Activated CD4-positive, alpha-beta T cell treated with anti-CD3 and anti-CD28 coated beads for 36 hours (primary cell): ENCODE measurements at regions not wholly inside any gene's neighbourhood (a gene's known extent, or its start where the extent isn't known, plus 50 kb on each side); places are given as distances from the start of the nearest gene placed in this dataset.
"Not testable (repeated sequence)": the region's sequence is repeated elsewhere in the genome, so short reads cannot be mapped to it uniquely, and the experiment has no call there.

Experiments
- ATAC-seq: fragments of 200-7000 bp; cut with Tn5 transposase; one replicate; pipeline ENCODE4 v1.10.0; 2021; ENCODE audit warnings: mild to moderate bottlenecking, moderate library complexity
- CTCF ChIA-PET: fragments of 350-600 bp; sonication (Branson Sonifier 250); formaldehyde crosslinking; loops from one replicate; lab custom pipeline; 2021; ENCODE audit warnings: antibody characterized with exemption; lab: Charles Lee
- POLR2A ChIA-PET: fragments of 350-600 bp; sonication (Branson Sonifier 250); formaldehyde crosslinking; loops from one replicate; lab custom pipeline; 2021; ENCODE audit warnings: antibody characterized with exemption, inconsistent platforms; lab: Charles Lee
- DNase-seq: peaks from one replicate; pipeline ENCODE4 v3.0.0-alpha.2; 2020
- H3K27ac Mint-ChIP-seq: one replicate; pipeline ENCODE4 v1.8.0; 2021; ENCODE audit warnings: mixed read lengths
- H3K27me3 Mint-ChIP-seq: one replicate; pipeline ENCODE4 v1.8.0; 2021; ENCODE audit warnings: mixed read lengths
- H3K36me3 Mint-ChIP-seq: one replicate; pipeline ENCODE4 v1.8.0; 2021; ENCODE audit warnings: low read depth, mixed read lengths
- H3K4me1 Mint-ChIP-seq: one replicate; pipeline ENCODE4 v1.8.0; 2021; ENCODE audit warnings: mixed read lengths
- H3K4me3 Mint-ChIP-seq: one replicate; pipeline ENCODE4 v1.8.0; 2021; ENCODE audit warnings: mild to moderate bottlenecking, moderate library complexity, mixed read lengths
- H3K9me3 Mint-ChIP-seq: one replicate; pipeline ENCODE4 v1.8.0; 2021; ENCODE audit warnings: low read depth, mixed read lengths
- intact Hi-C, 2 experiments: fragments of 100-400 bp; cut with DNase I in 1 of 2; cut with micrococcal nuclease in 1 of 2; formaldehyde crosslinking; loops; one replicate each; pipeline versions ENCODE4 v1.14.2 to v1.15.1; 2022 to 2024; cut with DNase I, micrococcal nuclease

DNA sequence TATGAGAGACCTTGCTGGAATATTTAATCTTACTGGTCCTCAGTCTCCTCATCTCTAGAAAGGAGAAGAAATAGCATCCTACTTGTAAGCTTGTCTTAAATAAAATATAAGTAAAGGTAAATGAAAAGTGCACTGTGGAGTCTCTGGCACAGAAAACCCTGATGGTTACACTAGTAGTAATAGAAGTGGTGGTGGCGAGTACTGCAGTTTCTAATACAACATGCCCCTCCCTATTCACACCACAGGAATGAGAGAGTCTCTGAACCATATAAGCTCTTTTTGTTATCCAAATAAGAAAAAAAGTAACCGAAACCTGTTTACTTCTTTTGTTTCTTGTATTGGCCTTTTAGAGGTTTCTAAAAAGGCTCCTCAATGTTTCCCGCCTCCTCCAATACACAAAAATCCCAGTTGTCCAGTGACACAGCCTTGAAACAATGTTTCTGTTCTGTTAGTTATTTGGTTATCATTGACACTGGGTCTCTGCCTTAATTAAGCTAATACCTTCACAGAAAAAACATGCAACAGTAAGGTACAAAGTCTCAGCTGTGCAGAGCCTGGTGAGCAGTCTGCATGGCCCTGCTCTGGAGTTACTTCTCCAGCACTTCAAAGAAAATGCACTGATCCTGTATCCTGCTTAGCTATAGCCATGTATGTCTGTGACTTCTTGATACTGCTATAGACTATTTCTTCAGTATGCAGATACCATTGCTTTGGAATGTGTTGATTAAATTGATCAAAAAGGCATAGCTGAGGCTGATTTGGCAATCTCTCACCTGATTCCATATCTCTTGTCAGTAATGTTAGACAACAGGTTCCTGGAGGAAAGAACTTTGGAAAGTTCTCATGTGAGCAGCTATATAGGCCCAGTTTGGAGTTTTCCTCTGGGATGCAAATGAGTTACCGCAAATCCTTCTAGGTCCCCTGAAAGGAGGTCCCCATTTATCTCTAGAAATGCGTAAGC lies 315.6 kb upstream of the IL12A start:
- H3K4me1 Mint-ChIP-seq: no peaks in the 10 kb centered on the region
- ChIA-PET CTCF (no interaction called here), POLR2A (interaction anchor here (0.6 kb wide), 1 partner anchor 444 kb away, joined by 3 read pairs; no protein-coding TSS in a partner anchor)
- no peaks in the 10 kb centered on the region for H3K36me3 Mint-ChIP-seq
- intact Hi-C loops: no loop called here
- ATAC-seq (no peak), DNase-seq (no peak)
- H3K27me3 Mint-ChIP-seq: no peaks in the 10 kb centered on the region
- no peak overlapping the region for H3K27ac Mint-ChIP-seq
- no peaks in the 10 kb centered on the region for H3K9me3 Mint-ChIP-seq
- H3K4me3 Mint-ChIP-seq: no peak overlapping the region

DNA sequence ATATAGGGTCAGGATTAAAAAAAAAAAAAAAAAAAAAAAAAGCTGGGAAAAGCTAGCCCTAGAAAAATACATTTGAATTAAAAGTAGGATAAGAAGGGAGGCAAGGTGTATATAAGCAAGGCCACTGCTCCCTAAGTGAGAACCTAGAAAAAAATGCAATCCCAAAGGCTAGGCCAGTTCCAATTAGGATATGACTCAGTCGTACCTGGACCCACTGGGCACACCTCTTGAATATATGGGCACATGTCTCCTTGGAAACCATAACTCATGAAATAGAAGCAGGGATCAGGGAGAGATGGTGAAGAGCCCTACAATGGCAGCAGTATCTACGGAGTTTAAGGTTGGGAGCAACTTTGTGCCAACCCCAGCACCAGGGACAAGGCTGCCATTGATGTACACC lies 314.1 kb upstream of the IL12A start:
- Mint-ChIP-seq H3K27ac (no peak overlapping the region), H3K4me3 (no peak overlapping the region), H3K4me1 (no peaks in the 10 kb centered on the region), H3K9me3 (no peaks in the 10 kb centered on the region), H3K27me3 (no peaks in the 10 kb centered on the region), H3K36me3 (no peaks in the 10 kb centered on the region)
- ChIA-PET POLR2A (no interaction called here), CTCF (interaction anchor here (1.1 kb wide), 1 partner anchor 11 kb away, joined by 4 read pairs; no protein-coding TSS in a partner anchor)
- DNase-seq (no peak), ATAC-seq (no peak)
- intact Hi-C loops: no loop called here

DNA sequence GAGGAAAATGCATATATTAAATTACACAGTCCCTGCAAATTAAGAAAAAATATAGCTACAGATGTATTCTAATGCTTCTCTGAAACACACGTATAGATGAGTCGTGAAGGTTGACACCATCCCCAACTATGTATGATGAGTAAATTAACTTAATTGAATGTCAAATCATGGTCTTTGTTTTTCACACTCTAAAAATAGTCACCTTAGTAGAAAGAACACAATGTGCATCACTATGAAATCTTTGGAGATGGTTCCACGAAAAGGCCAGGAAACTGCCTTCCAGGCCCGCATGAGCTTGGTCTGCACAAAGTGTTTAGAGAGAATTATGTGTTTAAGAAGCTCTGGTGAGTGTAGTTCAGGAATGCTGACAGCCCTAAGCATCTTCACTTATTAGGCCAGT lies 313.4 kb upstream of the IL12A start:
- Mint-ChIP-seq H3K4me1 (no peaks in the 10 kb centered on the region), H3K9me3 (peaks cover 3% of the 10 kb centered on the region), H3K27ac (no peak overlapping the region), H3K36me3 (no peaks in the 10 kb centered on the region), H3K27me3 (no peaks in the 10 kb centered on the region), H3K4me3 (no peak overlapping the region)
- CTCF ChIA-PET: interaction anchor here (1.1 kb wide), 1 partner anchor 10 kb away, joined by 4 read pairs; no protein-coding TSS in a partner anchor
- DNase-seq (no peak), ATAC-seq (no peak)
- intact Hi-C loops: no loop called here
- POLR2A ChIA-PET: no interaction called here

DNA sequence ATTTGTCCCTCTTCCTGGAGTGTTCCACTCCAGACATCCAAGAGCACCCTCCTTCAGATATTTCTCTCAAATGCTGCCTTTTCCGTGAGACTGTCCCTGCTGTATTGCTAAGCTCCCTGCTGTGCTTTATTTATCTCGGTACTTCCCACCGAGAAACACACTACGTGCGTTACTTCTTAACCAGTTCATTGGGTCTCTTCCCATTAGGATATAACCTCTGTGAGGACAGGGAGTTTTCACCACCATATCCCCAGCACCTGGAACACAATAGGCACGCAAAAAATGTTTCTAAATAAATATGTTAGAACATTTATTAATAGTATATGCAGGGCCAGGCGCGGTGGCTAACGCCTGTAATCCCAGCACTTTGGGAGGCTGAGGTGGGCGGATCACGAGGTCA lies 308.7 kb upstream of the IL12A start:
- POLR2A ChIA-PET: no interaction called here
- Mint-ChIP-seq H3K9me3 (peaks cover 3% of the 10 kb centered on the region), H3K27me3 (no peaks in the 10 kb centered on the region)

DNA sequence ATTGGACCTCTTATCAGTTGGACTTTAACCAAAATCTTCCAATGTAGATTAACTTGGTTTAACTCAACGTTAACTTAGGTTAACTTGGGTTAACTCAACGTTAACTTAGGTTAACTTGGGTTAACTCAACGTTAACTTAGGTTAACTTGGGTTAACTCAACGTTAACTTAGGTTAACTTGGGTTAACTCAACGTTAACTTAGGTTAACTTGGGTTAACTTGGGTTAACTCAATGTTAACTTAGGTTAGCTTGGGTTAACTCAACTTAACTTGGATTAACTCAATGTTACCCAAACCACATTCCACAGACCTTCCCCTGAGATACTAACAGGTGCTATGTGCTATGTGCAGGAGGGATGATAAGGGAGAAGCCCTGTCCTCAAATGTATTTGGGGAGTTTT lies 306.9 kb upstream of the IL12A start:
- H3K27ac Mint-ChIP-seq, POLR2A ChIA-PET, ATAC-seq, H3K4me1 Mint-ChIP-seq, H3K27me3 Mint-ChIP-seq, DNase-seq, H3K9me3 Mint-ChIP-seq, intact Hi-C loops, H3K36me3 Mint-ChIP-seq, H3K4me3 Mint-ChIP-seq: not testable (repeated sequence)
- CTCF ChIA-PET: interaction anchor here (0.6 kb wide), 1 partner anchor 309 kb away, joined by 3 read pairs; no protein-coding TSS in a partner anchor

More for the DNA sequence above, 308.7 kb upstream of the IL12A start:
- Mint-ChIP-seq H3K27ac (no peak overlapping the region), H3K36me3 (no peaks in the 10 kb centered on the region), H3K4me1 (no peaks in the 10 kb centered on the region), H3K4me3 (no peak overlapping the region)
- CTCF ChIA-PET: no interaction called here
- DNase-seq (no peak), ATAC-seq (no peak)
- intact Hi-C loops: no loop called here

DNA sequence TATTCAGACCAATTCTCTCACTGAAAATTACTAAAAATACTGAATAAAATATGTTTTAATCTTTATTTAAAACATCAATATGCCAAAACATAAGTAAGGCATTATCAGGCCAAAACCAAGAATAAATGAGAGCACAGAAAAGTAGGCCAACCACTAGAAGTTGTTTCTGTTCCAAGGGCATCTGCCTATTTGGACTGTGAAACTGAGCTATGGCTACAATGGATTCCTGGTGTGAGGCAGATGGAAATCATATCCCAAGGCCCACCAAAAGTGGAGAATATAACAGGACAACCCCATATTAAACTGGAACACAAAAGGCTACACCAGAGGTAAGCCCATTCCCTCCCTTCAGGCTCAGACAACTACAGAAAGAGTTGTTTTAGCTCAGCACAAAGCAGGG lies 302.8 kb upstream of the IL12A start:
- no peaks in the 10 kb centered on the region for H3K4me1 Mint-ChIP-seq
- peaks cover 1% of the 10 kb centered on the region for H3K9me3 Mint-ChIP-seq
- H3K4me3 Mint-ChIP-seq: no peak overlapping the region
- POLR2A ChIA-PET: no interaction called here
- H3K36me3 Mint-ChIP-seq: no peaks in the 10 kb centered on the region
- no peak overlapping the region for H3K27ac Mint-ChIP-seq
- CTCF ChIA-PET: interaction anchor here (1.0 kb wide), 1 partner anchor 11 kb away, joined by 4 read pairs; no protein-coding TSS in a partner anchor
- ATAC-seq (no peak), DNase-seq (no peak)
- H3K27me3 Mint-ChIP-seq: no peaks in the 10 kb centered on the region
- intact Hi-C loops: no loop called here

DNA sequence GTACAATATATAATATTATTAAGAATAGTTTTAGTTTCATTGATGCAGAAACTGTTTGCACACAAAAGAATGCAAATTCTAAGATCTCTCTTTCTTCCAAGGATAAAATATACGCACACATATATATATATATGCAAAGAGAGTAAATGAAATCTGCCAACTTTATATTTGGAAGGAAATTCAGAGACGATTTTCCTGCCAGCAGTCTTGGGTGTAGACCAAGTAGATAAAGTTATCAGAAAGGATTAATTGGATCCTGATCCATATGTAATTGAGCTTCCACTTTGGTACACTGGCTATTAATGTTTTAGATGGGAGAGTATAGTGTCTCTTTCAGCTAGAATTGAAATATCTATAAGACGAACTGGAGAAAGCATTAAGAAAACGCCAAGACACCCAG lies 295.4 kb upstream of the IL12A start:
- Mint-ChIP-seq H3K4me3 (no peak overlapping the region), H3K4me1 (no peaks in the 10 kb centered on the region), H3K9me3 (no peaks in the 10 kb centered on the region), H3K36me3 (no peaks in the 10 kb centered on the region), H3K27me3 (no peaks in the 10 kb centered on the region), H3K27ac (no peak overlapping the region)
- no peak for ATAC-seq
- CTCF ChIA-PET: no interaction called here
- DNase-seq: no peak
- intact Hi-C loops: no loop called here
- POLR2A ChIA-PET: no interaction called here

DNA sequence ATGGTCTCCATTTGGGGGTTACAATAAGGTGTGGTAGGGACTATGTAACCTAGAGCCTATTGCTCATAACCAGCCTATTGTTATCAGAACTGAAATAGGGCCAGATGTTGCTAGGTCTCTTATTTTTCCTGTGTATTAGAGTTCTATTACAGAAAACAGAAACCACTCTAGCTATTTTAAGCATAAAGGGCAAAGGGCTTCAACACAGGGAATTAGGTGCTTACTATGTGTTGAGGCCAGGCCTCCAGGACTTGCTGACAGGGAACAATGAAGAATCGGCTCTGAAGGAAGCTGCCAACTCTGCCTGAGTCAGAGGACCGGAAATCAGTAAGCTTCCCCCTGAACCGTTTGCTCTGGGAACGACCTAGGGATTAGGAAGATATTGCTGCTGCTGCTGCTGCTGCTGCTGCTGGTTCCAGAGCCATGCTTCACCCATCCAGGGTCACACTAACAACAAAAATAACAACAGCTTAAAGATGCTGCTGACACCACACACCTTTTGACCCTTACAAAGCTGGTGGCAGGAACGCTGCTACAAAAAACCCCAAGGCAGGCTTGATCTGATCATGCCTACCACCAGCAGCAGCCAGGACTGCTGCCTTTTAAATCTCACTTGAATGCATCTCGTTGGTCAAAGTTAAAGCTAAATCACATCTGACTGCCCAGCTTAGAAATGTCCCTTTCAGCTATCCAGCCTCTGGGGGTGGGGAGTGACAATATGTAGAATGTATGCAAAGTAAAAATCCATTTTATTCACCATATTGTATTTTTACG lies 276.9 kb upstream of the IL12A start:
- Mint-ChIP-seq H3K27me3 (peaks cover 4% of the 10 kb centered on the region), H3K9me3 (no peaks in the 10 kb centered on the region), H3K36me3 (no peaks in the 10 kb centered on the region), H3K4me1 (no peaks in the 10 kb centered on the region), H3K27ac (no peak overlapping the region), H3K4me3 (no peak overlapping the region)
- no peak for DNase-seq
- ChIA-PET POLR2A (no interaction called here), CTCF (no interaction called here)
- ATAC-seq: no peak
- intact Hi-C loops: no loop called here

DNA sequence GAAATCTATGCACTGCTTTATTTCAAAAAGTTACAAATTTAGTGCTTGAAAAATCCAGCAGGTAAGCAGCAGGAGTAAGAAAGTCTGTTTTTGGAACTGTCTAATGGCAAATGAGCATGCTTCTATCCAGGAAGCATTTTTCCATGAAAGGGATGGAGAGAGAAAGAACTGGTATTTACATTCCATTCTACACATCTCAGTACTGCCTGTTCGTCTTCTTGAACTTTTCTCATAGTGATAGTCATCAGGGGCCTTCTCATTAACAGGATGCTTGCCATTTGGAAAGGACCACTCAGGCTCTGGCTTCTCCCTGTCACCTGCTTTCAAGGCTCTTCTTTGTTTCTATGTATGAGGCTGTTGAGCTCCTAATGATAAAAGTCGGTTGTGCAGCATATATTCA lies 267.3 kb upstream of the IL12A start:
- no peak for ATAC-seq
- Mint-ChIP-seq H3K4me1 (no peaks in the 10 kb centered on the region), H3K36me3 (no peaks in the 10 kb centered on the region), H3K9me3 (no peaks in the 10 kb centered on the region), H3K27ac (no peak overlapping the region), H3K4me3 (no peak overlapping the region), H3K27me3 (no peaks in the 10 kb centered on the region)
- no peak for DNase-seq
- CTCF ChIA-PET: no interaction called here
- intact Hi-C loops: no loop called here
- POLR2A ChIA-PET: no interaction called here

DNA sequence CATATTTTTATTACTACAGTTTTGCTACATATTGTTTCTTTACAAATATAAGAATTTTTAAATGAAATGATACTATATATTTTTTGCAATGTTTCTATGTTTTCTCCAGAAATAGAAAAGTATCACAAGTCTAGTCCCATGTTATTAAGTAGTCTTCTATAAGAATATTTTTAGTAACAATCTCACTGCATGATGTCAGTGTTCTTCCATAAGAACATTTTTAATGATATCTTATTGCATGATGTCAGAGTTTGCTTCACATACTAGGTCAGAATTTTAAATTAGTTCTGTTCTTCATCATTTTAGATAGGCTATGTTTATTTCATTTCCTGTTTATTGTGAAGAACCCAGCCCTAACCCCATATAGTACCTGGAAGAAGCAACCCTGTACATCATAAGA lies 265.3 kb upstream of the IL12A start:
- H3K27ac Mint-ChIP-seq: no peak overlapping the region
- no peaks in the 10 kb centered on the region for H3K9me3 Mint-ChIP-seq
- no peak overlapping the region for H3K4me3 Mint-ChIP-seq
- intact Hi-C loops: no loop called here
- peaks cover 1% of the 10 kb centered on the region for H3K27me3 Mint-ChIP-seq
- ChIA-PET POLR2A (no interaction called here), CTCF (interaction anchor here (0.6 kb wide), 1 partner anchor 63 kb away, joined by 4 read pairs; no protein-coding TSS in a partner anchor)
- DNase-seq: no peak
- H3K4me1 Mint-ChIP-seq: no peaks in the 10 kb centered on the region
- ATAC-seq: no peak
- no peaks in the 10 kb centered on the region for H3K36me3 Mint-ChIP-seq

DNA sequence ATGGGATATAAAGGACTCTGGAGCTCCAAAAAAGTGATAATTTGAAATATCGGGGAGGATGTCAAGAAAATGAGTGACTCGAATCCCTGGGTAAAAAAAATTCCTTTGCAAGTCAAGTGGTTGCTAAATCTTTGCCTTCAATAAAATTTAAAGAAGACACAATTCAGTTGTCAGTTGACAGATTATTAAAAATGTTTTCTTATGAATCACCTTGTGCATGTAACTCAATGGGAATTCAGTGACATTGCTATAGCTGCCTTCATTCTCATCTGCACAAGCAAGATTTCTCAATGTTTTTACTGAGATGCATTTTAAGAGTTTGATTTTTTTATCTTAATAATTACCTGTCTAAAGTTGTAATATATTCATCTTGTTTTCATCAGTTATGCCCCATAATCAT lies 264.0 kb upstream of the IL12A start:
- ChIA-PET CTCF (no interaction called here), POLR2A (no interaction called here)
- no peaks in the 10 kb centered on the region for H3K9me3 Mint-ChIP-seq
- H3K27ac Mint-ChIP-seq: no peak overlapping the region
- intact Hi-C loops: no loop called here
- H3K4me3 Mint-ChIP-seq: no peak overlapping the region
- H3K36me3 Mint-ChIP-seq: no peaks in the 10 kb centered on the region
- DNase-seq (no peak), ATAC-seq (no peak)
- H3K4me1 Mint-ChIP-seq: no peaks in the 10 kb centered on the region
- H3K27me3 Mint-ChIP-seq: peaks cover 3% of the 10 kb centered on the region
